BJ (cell line): ENCODE measurements at regions not wholly inside any gene's neighbourhood (a gene's known extent, or its start where the extent isn't known, plus 50 kb on each side); places are given as distances from the start of the nearest gene placed in this dataset.

Experiments
- CTCF ChIA-PET: fragments of 350-600 bp; formaldehyde crosslinking; extraction: SDS; loops from one replicate; lab custom pipeline; 2021; ENCODE audit warnings: antibody characterized with exemption, inconsistent platforms; lab: Yijun Ruan, JAX
- POLR2A ChIA-PET: fragments of 300-600 bp; sonication (Branson Sonifier 250); formaldehyde crosslinking; extraction: SDS; loops from one replicate; lab custom pipeline; 2021; ENCODE audit warnings: antibody characterized with exemption; lab: Charles Lee
- DNase-seq: peaks from one replicate; pipeline ENCODE4 v3.0.0-alpha.2; 2011; ENCODE audit warnings: low read depth
- H3K27me3 ChIP-seq: 2 replicates; pipeline ENCODE4 v1.6.0; 2011; ENCODE audit warnings: low read length; ENCODE audit not compliant: control insufficient read depth, insufficient read depth
- H3K36me3 ChIP-seq: 2 replicates; pipeline ENCODE4 v1.5.1; 2011; ENCODE audit warnings: low read length; ENCODE audit not compliant: control insufficient read depth, insufficient read depth
- H3K4me3 ChIP-seq: 2 replicates; pipeline ENCODE4 v1.5.1; 2011; ENCODE audit warnings: low read depth, mild to moderate bottlenecking, control low read depth, low read length
- CTCF ChIP-seq: IDR thresholded peaks from 2 replicates; pipeline ENCODE4 v1.5.1; 2011; ENCODE audit warnings: low read depth, mild to moderate bottlenecking, control low read depth, inconsistent platforms, low read length, moderate library complexity; ENCODE audit not compliant: insufficient read depth

DNA sequence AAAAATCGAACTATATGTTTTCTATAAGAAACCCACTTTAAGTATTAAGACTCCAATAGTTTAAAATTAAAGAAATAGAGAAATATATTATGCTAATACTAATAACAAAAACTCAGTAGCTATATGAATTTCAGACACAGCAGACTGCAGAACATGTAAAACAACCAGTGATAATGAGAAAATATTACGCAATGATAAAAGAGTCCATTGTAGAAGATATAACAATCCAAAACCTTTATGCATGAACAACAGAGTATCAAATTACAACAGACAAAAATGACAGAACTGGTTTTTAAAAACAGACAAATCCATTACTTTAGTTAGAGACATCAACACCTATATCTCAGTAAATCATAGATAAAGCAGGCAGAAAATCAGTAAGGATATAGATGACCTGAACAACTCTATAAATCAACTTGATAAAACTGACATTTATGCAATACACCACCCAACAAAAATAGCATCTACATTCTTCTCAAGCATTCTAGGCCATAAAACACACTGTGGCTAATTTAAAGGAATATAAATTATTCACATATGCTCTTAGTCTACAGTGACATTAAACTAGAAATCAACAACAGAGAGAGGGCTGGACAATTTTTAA lies 669.5 kb upstream of the GHITM start:
- no peak overlapping the region for H3K4me3 ChIP-seq
- POLR2A ChIA-PET = no interaction called here
- no peaks in the 10 kb centered on the region for H3K27me3 ChIP-seq
- H3K36me3 ChIP-seq = no peaks in the 10 kb centered on the region
- no peak for TF ChIP-seq CTCF
- CTCF ChIA-PET = no interaction called here
- peak; percentile 2 for DNase-seq

GRCh38 chr10:83476211-83476610 lies 663.1 kb upstream of the GHITM start:
- no peaks in the 10 kb centered on the region for H3K27me3 ChIP-seq
- TF ChIP-seq CTCF = no peak
- no peak overlapping the region for H3K4me3 ChIP-seq
- ChIA-PET POLR2A (no interaction called here), CTCF (no interaction called here)
- no peak for DNase-seq
- no peaks in the 10 kb centered on the region for H3K36me3 ChIP-seq

DNA sequence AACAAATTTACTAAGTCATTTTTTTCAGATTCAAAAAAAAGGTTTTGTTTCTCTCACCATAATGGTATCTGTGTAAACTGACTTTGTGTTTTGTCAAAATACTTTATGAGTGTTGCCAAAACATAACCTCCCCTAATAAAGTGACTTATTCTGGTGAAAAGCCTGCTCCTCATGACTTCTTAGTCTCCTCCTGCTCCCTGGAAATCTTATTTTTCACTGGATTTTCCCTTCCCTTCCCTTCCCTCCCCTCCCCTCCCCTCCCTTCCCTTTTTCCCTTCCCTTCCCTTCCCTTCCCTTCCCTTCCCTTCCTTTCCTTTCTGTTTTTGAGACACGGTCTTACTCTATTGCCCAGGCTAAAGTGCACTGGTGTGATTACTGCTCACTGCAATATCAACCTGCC lies 650.1 kb upstream of the GHITM start:
- Histone ChIP-seq H3K36me3 (no peaks in the 10 kb centered on the region), H3K27me3 (no peaks in the 10 kb centered on the region), H3K4me3 (no peak overlapping the region)
- no peak for DNase-seq
- CTCF ChIA-PET = no interaction called here
- no peak for TF ChIP-seq CTCF
- POLR2A ChIA-PET = no interaction called here

DNA sequence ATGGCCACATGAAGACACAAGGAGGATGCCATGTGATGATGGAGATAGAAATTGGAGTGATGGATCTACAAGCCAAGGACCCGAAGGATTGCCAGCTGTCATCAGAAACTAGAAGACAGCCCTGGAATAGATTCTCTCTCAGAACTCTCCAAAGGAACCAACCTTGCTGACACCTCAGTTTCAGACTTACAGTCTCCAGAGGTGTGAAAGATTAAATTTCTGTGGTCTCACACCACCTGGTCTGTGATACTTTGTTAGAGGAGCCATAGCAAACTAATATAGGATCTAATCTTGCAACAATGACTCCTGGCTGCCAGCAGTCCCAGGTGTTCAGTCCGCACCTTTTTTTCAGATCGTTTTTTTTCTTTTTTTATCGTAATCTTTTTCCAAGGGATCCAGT lies 647.3 kb upstream of the GHITM start:
- ChIA-PET CTCF (no interaction called here), POLR2A (no interaction called here)
- DNase-seq = no peak
- Histone ChIP-seq H3K36me3 (no peaks in the 10 kb centered on the region), H3K27me3 (no peaks in the 10 kb centered on the region), H3K4me3 (no peak overlapping the region)
- TF ChIP-seq CTCF = no peak

DNA sequence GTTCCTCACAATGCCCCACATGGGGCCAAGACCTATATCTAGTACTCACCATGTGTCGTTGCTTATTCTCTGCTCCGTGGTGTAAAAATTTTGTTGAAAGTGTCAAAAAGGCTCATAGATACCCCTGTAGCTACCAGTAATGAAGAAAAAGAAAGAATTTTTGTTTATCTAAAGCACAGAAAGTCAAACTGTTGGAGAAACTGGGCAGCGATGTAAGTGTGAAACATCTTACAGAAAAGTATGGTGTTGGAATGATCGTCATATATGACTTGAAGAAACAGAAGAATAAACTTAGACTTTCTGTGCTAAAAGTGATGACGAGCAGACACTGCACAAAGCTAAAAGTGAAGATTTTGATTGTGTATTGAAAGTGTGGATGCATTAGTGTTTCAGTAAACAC lies 626.6 kb upstream of the GHITM start:
- TF ChIP-seq CTCF = no peak
- no peaks in the 10 kb centered on the region for H3K36me3 ChIP-seq
- H3K27me3 ChIP-seq = no peaks in the 10 kb centered on the region
- no peak for DNase-seq
- POLR2A ChIA-PET = no interaction called here
- no peak overlapping the region for H3K4me3 ChIP-seq
- CTCF ChIA-PET = no interaction called here
